ENCODE measurements at regions not wholly inside any gene's neighbourhood (a gene's known extent, or its start where the extent isn't known, plus 50 kb on each side); places are given as distances from the start of the nearest gene placed in this dataset.
A peak's percentile ranks its signal among the peaks of the same experiment; 100 is the strongest.

DNA sequence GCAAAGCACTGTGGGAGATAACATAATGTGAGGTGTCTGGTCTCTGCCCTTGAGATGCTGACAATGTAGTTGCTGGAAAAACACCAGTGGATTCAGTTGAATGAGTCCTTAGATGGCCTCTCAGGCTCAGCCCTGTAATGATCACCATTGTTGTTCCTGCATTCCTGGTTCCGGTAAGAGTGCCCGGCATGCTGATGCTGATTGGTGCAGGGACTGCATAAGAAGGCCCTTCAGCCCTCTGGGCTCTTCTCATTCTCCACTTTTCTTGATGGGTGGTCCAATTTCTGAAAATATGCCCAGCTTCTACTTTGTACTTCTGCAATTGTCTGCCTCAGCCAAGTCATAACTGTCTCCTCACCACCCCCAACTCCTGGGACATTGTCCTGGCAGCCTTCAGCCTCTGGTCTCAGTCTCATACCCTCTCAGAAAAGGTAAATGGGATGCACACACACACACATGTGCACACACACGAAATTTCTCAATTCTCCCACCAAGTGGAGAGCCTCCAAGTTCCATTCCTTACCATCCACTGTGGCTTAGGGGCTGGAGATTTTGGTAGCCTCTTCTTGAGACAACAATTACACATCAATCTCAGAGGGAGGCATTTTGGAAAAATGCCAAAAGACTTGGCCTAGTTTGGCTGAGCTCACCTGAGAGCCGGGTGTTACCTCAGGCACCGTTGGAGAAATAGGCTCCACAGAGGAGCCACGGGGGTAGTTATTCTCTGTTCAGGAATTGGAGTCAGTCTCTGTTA lies 314.9 kb downstream of the RPS24 start:
- DNase-seq = no peak

DNA sequence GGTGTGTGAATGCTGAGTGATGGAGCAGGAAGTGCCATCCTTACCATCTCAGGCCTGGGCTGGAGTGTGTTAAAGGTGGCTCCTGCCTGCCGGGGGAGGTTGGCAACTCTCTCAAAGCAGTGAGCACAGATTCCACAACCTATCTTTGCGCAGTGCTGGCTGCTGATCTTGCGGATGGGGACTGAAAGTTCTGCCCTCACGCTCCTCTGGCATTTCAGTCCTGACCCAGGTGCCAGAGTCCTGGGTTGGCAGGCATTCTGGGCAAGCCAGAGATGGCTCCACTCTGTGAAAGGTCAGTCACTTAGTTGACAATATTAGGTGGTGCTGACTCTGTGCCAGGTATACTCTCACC lies 315.5 kb downstream of the RPS24 start:
- DNase-seq = no peak

DNA sequence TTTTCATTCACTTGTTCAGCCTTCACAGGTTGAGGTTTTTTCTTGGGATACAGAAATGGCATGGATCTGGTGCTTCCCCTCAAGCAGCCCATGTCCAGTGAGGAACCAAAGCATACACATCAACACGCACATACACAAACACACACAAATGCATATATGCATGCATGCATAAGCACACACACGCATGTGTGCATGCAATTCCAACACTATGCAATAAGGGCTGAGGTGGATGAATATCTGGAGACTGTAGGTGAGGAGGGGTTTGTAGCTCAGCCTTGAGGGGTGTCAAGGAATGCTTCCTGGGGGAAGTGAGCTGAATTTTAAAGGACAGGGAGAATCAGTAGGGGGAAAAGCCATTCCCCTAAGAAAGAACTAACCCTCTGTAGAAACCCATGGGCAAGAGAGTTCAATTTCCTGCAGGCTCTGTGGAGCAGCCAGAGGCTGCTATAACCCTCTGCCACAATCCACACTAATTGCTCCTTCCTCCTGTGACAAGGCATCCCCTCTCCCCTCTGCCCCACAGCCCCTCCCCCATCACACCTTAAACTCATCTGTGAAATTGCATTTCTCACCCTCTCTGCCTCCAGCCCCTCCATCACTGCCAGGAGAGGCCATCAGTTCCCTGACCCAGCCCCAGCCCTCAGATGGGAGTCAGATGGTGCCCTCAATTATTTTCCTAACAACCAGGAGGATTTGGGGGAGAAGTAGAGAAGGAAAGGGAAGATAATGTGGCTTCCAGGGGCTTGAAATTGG lies 316.4 kb downstream of the RPS24 start:
- DNase-seq = no peak

- DNase-seq = no peak
Observed at GRCh38 chr10:78351283-78351682, 317.6 kb downstream of the RPS24 start.

DNA sequence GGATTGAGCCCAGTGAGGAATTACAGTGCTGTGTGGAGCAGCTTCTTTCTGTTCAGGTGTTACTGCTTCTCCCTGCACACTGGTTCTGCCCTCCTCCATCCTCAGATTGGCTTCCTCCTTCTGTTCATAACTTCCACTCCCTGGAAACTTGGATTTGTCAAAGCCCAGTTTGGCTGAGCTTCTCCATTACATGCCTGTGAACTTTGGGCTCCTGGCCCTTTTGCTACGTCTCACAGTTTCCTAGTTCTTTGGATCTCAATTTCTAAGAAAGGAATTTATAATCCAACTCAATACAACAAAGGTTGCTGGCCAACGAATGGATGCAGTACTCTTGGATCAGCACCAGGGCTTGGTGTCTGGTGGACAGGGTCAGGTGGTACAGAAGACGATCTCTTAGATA lies 318.1 kb downstream of the RPS24 start:
- no peak for DNase-seq

DNA sequence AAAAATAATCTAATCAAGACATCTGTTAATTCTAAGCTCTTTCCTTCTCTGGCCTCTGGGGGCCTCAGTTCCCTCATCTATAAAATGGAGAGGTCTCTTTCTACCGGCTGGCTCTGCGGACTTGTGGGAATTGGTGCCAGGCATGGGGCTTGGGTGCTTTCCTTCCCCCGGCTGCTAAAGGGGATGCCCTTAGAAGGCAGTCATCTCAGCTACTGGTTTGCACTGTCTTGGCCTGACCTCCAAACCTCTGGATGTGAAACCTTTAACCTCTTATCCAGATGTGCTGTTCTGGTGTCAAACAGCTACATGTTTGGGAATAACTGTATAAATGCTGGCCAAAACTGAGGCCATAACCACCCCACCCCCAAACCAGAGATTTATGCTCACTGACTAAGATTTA lies 320.0 kb downstream of the RPS24 start:
- DNase-seq = no peak

- DNase-seq = no peak
Observed at GRCh38 chr10:78354101-78354500, 320.4 kb downstream of the RPS24 start.

GRCh38 chr10:78356291-78356900 lies 322.7 kb downstream of the RPS24 start:
- no peak for DNase-seq

DNA sequence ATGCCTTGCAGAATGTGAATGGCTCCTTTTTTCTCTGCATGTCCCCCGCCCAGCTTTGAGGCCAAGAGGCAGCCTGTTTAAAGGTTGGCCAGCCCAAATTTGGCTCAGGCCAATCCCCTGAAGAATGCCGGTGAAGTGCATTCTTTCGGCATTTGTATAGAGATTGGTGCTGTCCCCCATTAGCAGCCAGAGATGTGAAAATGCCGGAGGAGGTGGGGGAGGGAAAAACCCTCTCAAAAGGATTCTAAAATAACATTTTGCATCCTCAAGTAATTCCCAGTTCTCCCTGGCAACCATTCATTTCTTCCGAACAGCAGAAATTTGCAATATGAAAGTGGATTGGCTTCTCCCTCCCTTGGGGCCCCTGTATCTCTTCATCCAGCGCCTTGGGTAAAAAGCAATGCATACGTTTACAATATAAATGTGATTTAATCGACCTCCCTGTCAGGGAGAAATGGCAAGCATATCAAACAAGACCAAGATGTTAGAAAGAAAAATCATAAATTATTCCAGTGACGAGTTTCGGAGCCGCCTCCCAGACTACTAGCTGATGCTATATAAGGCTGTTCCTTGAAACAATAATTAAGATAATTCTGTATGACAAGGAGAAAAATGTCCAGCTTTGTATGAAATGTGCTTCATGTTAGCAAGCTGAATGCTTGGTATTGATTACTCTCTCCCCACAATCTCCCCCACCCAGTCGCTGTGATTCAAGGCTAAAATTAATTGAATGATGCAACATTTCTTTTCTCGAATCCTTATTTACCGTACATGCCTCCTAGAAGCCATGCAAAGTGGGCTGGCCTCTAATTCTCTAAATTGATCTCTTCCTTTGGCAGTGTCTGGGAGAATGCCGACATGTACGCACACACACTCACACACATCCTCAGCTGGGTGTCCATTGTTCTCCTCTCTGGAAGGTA lies 323.7 kb downstream of the RPS24 start:
- DNase-seq = no peak

- no peak for DNase-seq
Observed at GRCh38 chr10:78358351-78358750, 324.7 kb downstream of the RPS24 start.

- DNase-seq = no peak
Observed at GRCh38 chr10:78358982-78359381, 325.3 kb downstream of the RPS24 start.

GRCh38 chr10:78359640-78360091 lies 326.0 kb downstream of the RPS24 start:
- no peak for DNase-seq

GRCh38 chr10:78360284-78360683 lies 326.6 kb downstream of the RPS24 start:
- DNase-seq = no peak

DNA sequence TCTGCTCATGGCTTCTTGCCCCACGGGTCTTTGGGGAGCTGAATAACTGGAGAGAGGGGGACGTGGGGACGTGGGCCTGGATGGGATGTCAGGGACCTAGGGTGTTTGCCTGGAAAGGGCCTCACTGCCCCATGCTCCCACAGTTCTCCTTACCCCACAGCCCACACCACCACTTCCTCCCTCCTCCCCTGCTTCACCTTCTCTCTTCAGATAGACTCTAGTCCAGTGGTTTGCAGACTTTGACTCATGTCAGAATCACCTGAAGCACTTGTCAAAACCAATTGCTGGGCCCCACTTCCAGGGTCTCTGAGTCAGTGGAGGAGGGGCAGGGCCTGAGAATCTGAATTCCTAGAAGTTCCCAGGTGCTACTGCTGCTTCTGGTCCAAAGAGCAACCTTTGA lies 327.4 kb downstream of the RPS24 start:
- DNase-seq = no peak

DNA sequence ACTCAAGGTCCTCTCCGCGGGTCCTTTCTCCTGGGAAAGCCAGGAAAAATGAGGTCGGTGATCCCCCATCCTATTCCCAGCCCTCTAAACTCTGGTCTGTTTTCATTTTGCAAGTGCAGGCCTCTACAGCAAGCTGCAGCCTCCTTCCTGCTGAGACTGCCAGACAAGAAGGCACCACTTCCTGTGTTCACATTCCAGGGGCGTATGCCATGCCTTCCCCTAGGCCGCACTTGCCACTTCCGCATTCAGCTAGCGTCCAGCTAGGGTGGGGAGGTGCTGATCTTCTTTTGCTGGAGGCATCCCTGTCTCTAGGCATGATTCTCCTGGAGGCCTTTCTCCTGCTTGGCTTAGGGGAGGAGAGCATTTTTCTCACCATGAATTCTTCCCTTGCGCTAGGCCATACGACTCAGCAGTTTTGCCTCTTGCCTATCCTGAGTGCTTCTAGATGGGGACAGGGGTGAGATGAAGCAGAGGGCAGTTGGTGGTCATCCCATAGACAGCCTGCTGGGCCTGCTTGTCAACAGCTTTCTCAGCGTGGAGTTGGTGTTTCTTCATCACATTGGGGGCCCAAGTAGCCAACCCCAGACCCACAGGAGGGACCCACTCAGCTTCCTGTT lies 328.9 kb downstream of the RPS24 start:
- no peak for DNase-seq

DNA sequence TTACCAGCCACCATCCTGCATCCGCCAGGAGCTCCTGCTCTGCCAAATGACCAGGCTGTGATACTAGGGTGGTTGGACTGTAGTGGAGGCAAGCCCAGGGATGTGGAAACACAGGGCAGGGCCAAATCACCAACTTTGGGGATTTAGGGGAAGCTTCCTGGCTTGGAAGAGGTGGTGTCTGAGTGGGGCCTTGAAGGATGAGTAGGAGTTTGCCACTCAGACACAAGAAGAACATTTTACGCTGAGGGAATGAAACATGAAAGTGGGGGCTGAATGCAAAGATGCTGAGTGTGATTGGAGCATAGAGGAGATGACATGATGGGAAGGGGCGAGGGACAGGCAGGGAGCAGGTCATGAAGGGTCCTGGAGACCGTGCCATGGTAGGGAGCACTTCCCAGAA lies 329.5 kb downstream of the RPS24 start:
- DNase-seq = no peak

- DNase-seq = no peak
Observed at GRCh38 chr10:78365694-78366093, 332.0 kb downstream of the RPS24 start.

GRCh38 chr10:78366663-78367411 lies 333.2 kb downstream of the RPS24 start:
- DNase-seq = no peak

GRCh38 chr10:78367751-78368150 lies 334.1 kb downstream of the RPS24 start:
- no peak for DNase-seq

GRCh38 chr10:78371136-78371535 lies 337.5 kb downstream of the RPS24 start:
- DNase-seq = peak; percentile 7

DNA sequence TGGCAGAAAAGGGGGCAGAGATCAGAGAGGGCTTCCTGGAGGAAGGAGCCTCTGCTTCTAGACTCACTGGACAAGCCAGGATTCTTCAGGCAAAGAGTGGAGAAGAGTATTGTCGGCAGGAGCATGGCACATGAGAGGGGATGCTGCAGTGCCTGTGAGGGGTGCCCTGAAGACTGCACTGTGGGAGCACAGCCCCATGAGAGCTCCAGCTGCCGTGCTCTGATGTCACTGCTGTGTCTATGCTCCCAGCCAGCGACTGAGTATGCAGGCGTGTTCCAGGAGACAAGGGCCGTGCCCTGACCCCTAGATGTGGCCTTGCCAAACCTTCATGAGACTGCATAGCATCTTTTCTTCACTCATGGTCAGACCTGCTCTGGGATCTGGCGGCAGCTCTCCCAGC lies 339.1 kb downstream of the RPS24 start:
- DNase-seq = no peak

All from NCI-H1436 (cell line).